GM23338 (cell line): ENCODE measurements at regions not wholly inside any gene's neighbourhood (a gene's known extent, or its start where the extent isn't known, plus 50 kb on each side); places are given as distances from the start of the nearest gene placed in this dataset.

ENCODE experiments used
- ATAC-seq: fragments of 200-7000 bp; cut with Tn5 transposase; 3 replicates; pipeline ENCODE4 v1.9.1; 2020
- DNase-seq: peaks from one replicate; pipeline ENCODE4 v3.0.0-alpha.2; 2015; ENCODE audit warnings: low spot score
- H2AFZ ChIP-seq: fragments of 200-600 bp; sonication (generic); 2 replicates; pipeline ENCODE4 v1.8.0; 2016; ENCODE audit warnings: antibody characterized with exemption, mild to moderate bottlenecking, moderate library complexity
- H3F3A ChIP-seq: fragments of 200-600 bp; sonication (generic); replicated peaks from 2 replicates; pipeline ENCODE4 v1.8.0; 2017; ENCODE audit warnings: antibody characterized with exemption, mixed run types, low read depth
- H3K27ac ChIP-seq: fragments of 200-600 bp; sonication (generic); 2 replicates; pipeline ENCODE4 v1.6.1; 2016; ENCODE audit warnings: low read depth
- H3K27me3 ChIP-seq: fragments of 200-600 bp; sonication (generic); 2 replicates; pipeline ENCODE4 v1.8.0; 2016; ENCODE audit warnings: mild to moderate bottlenecking, mixed run types, moderate library complexity; ENCODE audit not compliant: insufficient read depth
- H3K36me3 ChIP-seq: fragments of 200-600 bp; sonication (generic); 2 replicates; pipeline ENCODE4 v1.8.0; 2016; ENCODE audit warnings: mild to moderate bottlenecking; ENCODE audit not compliant: insufficient read depth
- H3K4me1 ChIP-seq: fragments of 200-600 bp; sonication (generic); 2 replicates; pipeline ENCODE4 v1.8.0; 2016; ENCODE audit warnings: mild to moderate bottlenecking, moderate library complexity; ENCODE audit not compliant: insufficient read depth
- H3K4me2 ChIP-seq: fragments of 200-600 bp; sonication (generic); 2 replicates; pipeline ENCODE4 v1.7.1; 2017; ENCODE audit warnings: mixed run types
- H3K4me3 ChIP-seq: fragments of 200-600 bp; sonication (generic); 2 replicates; pipeline ENCODE4 v1.6.1; 2016; ENCODE audit warnings: mixed run types
- H3K79me2 ChIP-seq: fragments of 200-600 bp; sonication (generic); replicated peaks from 2 replicates; pipeline ENCODE4 v1.8.0; 2017; ENCODE audit warnings: mild to moderate bottlenecking; ENCODE audit not compliant: insufficient read depth
- H3K9me2 ChIP-seq: fragments of 200-600 bp; sonication (generic); 2 replicates; pipeline ENCODE4 v1.8.0; 2017; ENCODE audit not compliant: insufficient read depth
- H4K20me1 ChIP-seq: fragments of 200-600 bp; sonication (generic); replicated peaks from 2 replicates; pipeline ENCODE4 v1.8.0; 2017; ENCODE audit warnings: mild to moderate bottlenecking; ENCODE audit not compliant: insufficient read depth
- H3K27ac Mint-ChIP-seq: 2 replicates; pipeline ENCODE4 v1.8.0; 2020; ENCODE audit warnings: inconsistent platforms, mild to moderate bottlenecking, moderate library complexity, mixed read lengths
- H3K27me3 Mint-ChIP-seq: 3 replicates; pipeline ENCODE4 v1.8.0; 2022; ENCODE audit warnings: low read depth, mild to moderate bottlenecking, moderate library complexity, mixed read lengths, inconsistent platforms; ENCODE audit not compliant: insufficient read depth, poor library complexity
- H3K36me3 Mint-ChIP-seq: 3 replicates; pipeline ENCODE4 v1.8.0; 2021; ENCODE audit warnings: low read depth, mild to moderate bottlenecking, inconsistent platforms, moderate library complexity, mixed read lengths
- H3K4me1 Mint-ChIP-seq: 3 replicates; pipeline ENCODE4 v1.8.0; 2020; ENCODE audit warnings: mild to moderate bottlenecking, inconsistent platforms, mixed read lengths
- H3K4me3 Mint-ChIP-seq: 3 replicates; pipeline ENCODE4 v1.8.0; 2021; ENCODE audit warnings: moderate library complexity, mild to moderate bottlenecking, inconsistent platforms, mixed read lengths
- H3K9me3 Mint-ChIP-seq: 3 replicates; pipeline ENCODE4 v1.8.0; 2020; ENCODE audit warnings: moderate library complexity, mild to moderate bottlenecking, inconsistent platforms, mixed read lengths
- CTCF ChIP-seq, 2 experiments: fragments of 200-600 bp in 1 of 2; sonication (generic) in 1 of 2; conservative IDR thresholded peaks; 2 replicates each; pipeline versions ENCODE4 v1.5.1 to v1.6.1; 2016 to 2017; ENCODE audit warnings: antibody characterized with exemption in 2 of 2, low read depth in 2 of 2, mild to moderate bottlenecking in 2 of 2, moderate library complexity in 1 of 2
- ETS1 ChIP-seq: IDR thresholded peaks from 2 replicates; pipeline ENCODE4 v1.6.1; 2016; ENCODE audit warnings: antibody characterized with exemption
- EZH2 ChIP-seq: fragments of 200-600 bp; sonication (generic); IDR thresholded peaks from one replicate; pipeline ENCODE4 v1.8.0; 2017; ENCODE audit warnings: antibody characterized with exemption, mild to moderate bottlenecking, low read depth; ENCODE audit not compliant: unreplicated experiment
- EZH2phosphoT487 ChIP-seq: fragments of 200-600 bp; sonication (generic); IDR thresholded peaks from one replicate; pipeline ENCODE4 v1.8.1; 2018; ENCODE audit warnings: antibody characterized with exemption; ENCODE audit not compliant: unreplicated experiment
- NANOG ChIP-seq: IDR thresholded peaks from 2 replicates; pipeline ENCODE4 v1.6.1; 2016; ENCODE audit warnings: antibody characterized with exemption, borderline replicate concordance
- POLR2AphosphoS5 ChIP-seq: IDR thresholded peaks from 2 replicates; pipeline ENCODE4 v1.6.1; 2016; ENCODE audit warnings: antibody characterized with exemption, low read depth
- REST ChIP-seq: IDR thresholded peaks from one replicate; pipeline ENCODE4 v1.6.1; 2018; ENCODE audit warnings: antibody characterized with exemption; ENCODE audit not compliant: unreplicated experiment
- ZNF331 ChIP-seq: fragments of 250-450 bp; sonication (Bioruptor Pico); IDR thresholded peaks from 2 replicates; pipeline ENCODE4 v1.5.0; 2020; ENCODE audit warnings: low read depth, mild to moderate bottlenecking, moderate library complexity

GRCh38 chr3:41112466-41112865, 86.8 kb upstream of the CTNNB1 start:
- no peak overlapping the region for H3K4me3 ChIP-seq
- H3K4me1 Mint-ChIP-seq, result peaks cover 7% of the 10 kb centered on the region; the same call in 2 of the 3 replicates
- no peaks in the 10 kb centered on the region for H3K27me3 ChIP-seq
- H3K4me2 ChIP-seq, result no peak overlapping the region
- no peak overlapping the region for H3K27ac ChIP-seq
- peaks cover 13% of the 10 kb centered on the region; the same call in 1 of the 2 replicates for H3K9me2 ChIP-seq
- H3K4me3 Mint-ChIP-seq, result no peak overlapping the region
- H4K20me1 ChIP-seq, result no peaks in the 10 kb centered on the region
- H3K36me3 Mint-ChIP-seq, result no peaks in the 10 kb centered on the region
- H3K36me3 ChIP-seq, result no peaks in the 10 kb centered on the region
- H3K27me3 Mint-ChIP-seq, result no peaks in the 10 kb centered on the region
- no peaks in the 10 kb centered on the region for H3K79me2 ChIP-seq
- no peak for DNase-seq
- ATAC-seq, result no peak
- H3K9me3 Mint-ChIP-seq, result no peaks in the 10 kb centered on the region; the same call in 2 of the 3 replicates
- H3F3A ChIP-seq, result no peaks in the 10 kb centered on the region
- H3K27ac Mint-ChIP-seq, result no peak overlapping the region
- H2AFZ ChIP-seq, result no peak overlapping the region
- no peak for TF ChIP-seq POLR2AphosphoS5
- no peak for TF ChIP-seq REST
- no peaks in the 10 kb centered on the region for H3K4me1 ChIP-seq

GRCh38 chr3:41115069-41115468, 84.2 kb upstream of the CTNNB1 start:
- Histone ChIP-seq H3K4me1 (peaks cover 3% of the 10 kb centered on the region; the same call in 1 of the 2 replicates), H3K79me2 (no peaks in the 10 kb centered on the region), H3K9me2 (peaks cover 23% of the 10 kb centered on the region; the same call in 1 of the 2 replicates), H4K20me1 (no peaks in the 10 kb centered on the region), H3F3A (no peaks in the 10 kb centered on the region), H3K4me2 (no peak overlapping the region), H3K27ac (no peak overlapping the region), H2AFZ (no peak overlapping the region), H3K4me3 (no peak overlapping the region), H3K27me3 (no peaks in the 10 kb centered on the region), H3K36me3 (no peaks in the 10 kb centered on the region)
- H3K4me1 Mint-ChIP-seq, result peaks cover 12% of the 10 kb centered on the region
- ATAC-seq (no peak), DNase-seq (no peak)
- no peak overlapping the region for H3K4me3 Mint-ChIP-seq
- H3K27ac Mint-ChIP-seq, result no peak overlapping the region
- no peaks in the 10 kb centered on the region; the same call in 2 of the 3 replicates for H3K9me3 Mint-ChIP-seq
- H3K36me3 Mint-ChIP-seq, result no peaks in the 10 kb centered on the region
- no peaks in the 10 kb centered on the region for H3K27me3 Mint-ChIP-seq
- no peak for TF ChIP-seq REST
- no peak for TF ChIP-seq CTCF (conservative IDR thresholded peaks at IDR 0.05; ENCODE audit: low read depth in 2 of 2)
- no peak for TF ChIP-seq POLR2AphosphoS5
- no peak for TF ChIP-seq ZNF331 (CRISPR knock-in tag)
- TF ChIP-seq NANOG, result no peak
- no peak for TF ChIP-seq EZH2
- no peak for TF ChIP-seq EZH2phosphoT487
- TF ChIP-seq ETS1, result no peak
